HG03060 (cell line): ENCODE measurements at regions not wholly inside any gene's neighbourhood (a gene's known extent, or its start where the extent isn't known, plus 50 kb on each side); places are given as distances from the start of the nearest gene placed in this dataset.

Experiments
- ATAC-seq: cut with Tn5 transposase; IDR thresholded peaks from one replicate; pipeline ENCODE4 v1.9.1; 2021; ENCODE audit warnings: low read depth, moderate number of reproducible peaks; ENCODE audit not compliant: unreplicated experiment

DNA sequence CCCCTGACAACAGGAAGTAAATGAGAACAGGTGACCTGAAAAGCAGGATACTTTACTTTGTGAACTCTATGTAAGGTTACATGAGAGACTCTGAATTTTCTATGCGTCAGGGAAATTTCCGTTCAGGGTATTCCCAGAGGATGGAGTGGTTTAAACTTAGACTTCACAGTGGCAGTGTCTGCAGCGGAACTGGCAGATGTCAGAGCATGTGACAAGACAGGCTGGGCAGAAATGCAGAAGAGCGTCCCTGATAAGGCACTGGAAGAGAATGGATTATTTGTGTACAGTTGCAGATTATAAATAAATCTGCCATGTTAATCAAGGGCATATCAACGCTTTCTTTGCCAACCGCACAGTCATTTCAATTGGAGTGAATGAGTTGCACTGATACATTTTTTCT is 598.4 kb upstream of the ZNF717 start:
- ATAC-seq, result no peak

DNA sequence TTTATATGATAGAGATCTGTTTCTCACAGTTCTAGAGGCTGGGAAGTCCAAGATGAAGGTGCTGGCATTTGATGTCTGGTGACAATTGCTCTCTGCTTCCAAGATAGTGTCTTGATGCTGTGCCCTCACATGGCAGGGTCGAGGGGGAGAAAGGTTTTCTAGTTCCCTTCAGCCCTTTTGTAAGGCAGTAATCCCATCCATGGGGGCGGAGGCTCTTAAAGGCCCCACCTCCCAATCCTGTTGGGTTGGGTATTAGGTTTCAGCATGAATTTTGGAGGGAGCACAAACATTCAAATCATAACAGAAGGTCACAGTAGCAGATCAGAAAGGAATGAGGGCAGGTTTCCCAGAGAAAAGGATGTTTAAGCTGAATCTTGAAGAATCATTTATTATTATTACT is 601.7 kb upstream of the ZNF717 start:
- ATAC-seq, result no peak

DNA sequence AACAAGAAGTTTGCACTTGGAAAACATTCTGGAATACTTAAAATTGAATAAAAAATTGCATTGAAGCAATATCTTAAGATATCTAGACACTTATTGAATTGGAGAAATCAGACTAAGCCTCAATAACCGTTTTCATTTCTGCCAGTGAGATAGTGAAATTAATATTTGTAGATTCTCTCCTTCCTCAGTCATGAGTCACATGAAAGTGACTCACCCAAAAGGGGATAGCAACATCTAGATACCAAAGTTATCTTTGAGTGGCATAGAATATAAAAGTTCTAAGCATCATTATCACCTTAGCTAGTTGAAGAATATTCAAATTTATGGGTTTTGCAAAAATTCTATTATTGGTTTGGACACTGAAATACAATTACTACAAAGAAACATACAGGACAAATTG is 614.8 kb upstream of the ZNF717 start:
- no peak for ATAC-seq

DNA sequence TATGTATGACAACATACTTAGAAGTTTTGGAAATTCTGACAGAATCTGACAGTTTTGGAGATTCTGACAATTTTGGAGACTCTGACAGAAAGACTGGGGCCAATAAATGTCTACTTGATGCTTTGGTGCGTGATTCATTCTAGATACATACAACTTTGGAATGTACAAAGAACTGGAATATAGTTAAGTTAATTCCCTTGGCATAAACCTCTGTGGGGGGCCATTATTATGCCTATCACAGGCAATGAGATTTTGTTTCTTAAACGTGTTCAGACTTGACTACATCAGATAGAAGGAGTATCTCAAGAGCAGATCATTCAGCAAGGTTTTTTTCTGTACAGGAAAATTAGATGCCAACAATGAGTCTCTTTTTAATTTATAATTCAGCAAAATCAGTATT is 617.6 kb upstream of the ZNF717 start:
- no peak for ATAC-seq

DNA sequence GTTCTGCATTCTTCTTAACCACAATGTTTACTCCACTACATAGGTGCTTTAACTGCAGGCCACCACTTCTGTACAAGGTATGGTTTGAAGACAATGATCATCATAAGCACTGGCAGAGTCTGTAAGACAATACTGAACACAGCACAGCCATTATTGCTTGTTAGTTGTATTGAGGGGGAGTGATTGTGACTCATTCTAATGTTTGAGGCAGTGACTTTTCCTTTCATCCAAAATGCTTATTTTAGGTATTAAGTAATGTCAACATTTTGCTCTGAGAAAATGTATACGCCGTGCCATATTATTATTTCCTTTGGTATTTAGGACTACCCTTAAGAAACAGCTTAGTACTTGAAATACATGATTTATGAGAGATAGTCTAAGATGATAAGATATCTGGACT is 618.2 kb upstream of the ZNF717 start:
- ATAC-seq, result no peak

DNA sequence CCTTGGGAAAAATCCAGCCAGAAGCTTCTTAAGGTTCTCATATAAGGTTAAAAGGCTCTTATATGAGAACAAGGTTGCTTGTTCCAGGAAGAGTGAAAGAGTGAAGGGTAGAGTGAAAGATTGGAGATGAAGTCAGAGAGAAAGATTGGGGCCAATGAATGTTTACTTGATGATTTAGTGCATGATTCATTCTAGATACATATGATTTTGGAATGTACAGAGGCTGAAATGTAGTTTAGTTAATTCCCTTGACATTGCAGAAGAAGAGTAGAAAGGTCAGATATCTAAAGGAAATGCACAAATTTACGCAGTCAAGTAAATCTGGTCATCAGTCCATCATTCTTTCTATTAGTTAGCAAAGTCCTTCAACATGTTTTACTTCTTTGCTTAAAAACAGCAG is 619.8 kb upstream of the ZNF717 start:
- ATAC-seq, result no peak

DNA sequence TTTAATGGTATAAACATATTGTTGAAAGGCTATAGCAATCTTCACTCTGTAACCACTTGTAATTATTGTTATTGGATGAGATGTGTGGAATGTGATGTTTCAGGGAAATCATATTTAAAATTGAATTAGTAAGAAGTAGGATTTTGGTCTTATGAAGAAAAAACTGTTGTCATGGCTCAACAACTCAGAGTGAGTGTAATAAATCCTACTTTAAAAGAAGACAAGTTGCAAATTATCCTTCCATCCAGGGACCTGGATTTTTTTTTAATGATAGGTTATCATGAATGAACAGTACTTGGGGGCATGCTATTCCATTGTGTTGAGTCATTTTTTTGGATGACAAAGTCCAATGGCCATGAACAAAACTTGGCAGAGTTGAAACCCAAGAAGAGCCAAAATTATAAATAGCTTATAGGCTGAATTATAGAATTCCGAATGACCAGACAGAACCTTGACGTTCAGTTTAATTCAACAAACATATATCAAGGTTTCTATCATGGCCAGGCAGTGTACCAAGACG is 625.5 kb upstream of the ZNF717 start:
- no peak for ATAC-seq

DNA sequence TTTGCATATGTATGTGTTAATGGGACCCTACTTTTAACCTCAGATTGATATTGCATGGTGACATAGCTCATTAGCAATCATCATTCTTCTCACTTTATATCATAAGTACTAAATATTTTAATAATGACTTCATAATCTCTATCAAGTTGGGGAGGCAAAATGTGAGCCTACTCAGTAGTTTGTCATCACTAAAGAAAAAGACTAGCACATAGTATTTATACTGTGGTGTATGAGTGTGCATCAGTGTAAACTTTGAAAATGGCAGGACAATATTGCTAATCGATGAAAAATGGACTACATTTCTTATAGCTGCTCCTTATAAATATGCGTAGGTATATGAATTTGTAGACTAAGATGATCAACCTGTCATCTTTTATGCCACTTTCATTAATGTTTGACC is 624.5 kb upstream of the ROBO2 start:
- no peak for ATAC-seq

DNA sequence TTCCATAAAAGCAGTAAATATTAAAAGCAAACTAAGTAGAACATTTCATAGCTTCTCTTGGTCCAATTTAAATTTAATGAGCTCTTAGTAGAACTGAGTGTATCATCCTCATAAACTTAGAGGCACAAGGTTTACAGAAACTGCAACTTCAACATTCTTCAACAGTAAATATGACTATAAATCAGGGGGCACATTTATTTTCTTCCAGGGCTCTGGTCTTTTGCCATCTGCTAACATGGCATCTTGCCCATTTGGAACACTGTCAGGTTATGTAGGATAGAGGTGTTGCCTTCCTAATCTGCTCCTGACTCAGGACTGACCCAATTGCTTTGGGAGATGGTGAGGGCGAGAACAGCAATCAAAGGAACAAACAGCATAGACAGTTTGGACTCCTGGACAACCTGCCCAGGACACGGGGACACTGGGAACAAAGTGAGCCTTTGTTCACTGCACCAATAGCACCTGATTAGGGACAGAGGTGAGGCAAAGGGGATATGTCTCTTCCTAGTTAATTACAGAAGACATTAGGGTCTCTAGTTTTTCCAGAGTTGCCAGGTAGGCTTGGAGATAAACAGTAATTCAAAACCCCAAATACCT is 610.2 kb upstream of the ROBO2 start:
- ATAC-seq, result no peak

DNA sequence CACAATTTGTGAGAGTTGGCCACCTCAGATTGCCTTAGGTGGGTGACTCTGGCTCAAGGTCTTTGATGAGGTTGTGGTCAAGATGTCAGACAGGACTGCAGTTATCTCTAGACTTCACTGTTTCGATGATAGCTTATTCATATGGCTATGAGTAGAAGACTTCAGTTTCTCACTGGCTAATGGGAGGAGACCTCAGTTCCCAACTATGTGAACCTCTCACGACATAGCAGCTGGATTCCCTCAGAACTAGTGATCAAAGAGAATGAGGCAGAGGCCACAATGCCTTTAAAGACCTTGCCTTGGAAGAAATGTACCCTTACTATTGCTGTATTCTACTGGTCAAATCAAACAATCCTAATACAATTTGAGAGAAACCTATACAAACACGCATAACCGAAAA is 607.5 kb upstream of the ROBO2 start:
- ATAC-seq, result no peak

DNA sequence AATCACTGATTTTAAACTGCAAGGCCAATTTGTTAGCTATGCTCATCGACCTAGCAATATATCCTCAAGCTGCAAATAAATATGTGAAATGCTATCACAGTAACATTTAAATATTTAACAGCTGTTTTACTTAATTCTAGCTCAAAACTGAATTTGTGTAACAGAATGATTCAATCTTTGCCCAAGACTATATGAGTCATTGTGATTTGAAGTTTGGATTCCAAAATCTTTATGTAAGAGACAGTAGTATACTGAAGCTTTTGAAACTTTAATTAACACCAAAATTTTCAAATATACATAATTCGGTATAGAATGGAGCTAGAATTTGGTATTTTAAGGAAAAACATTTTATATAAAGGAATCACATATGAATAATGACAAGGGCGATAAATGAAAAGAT is 603.0 kb upstream of the ROBO2 start:
- no peak for ATAC-seq

DNA sequence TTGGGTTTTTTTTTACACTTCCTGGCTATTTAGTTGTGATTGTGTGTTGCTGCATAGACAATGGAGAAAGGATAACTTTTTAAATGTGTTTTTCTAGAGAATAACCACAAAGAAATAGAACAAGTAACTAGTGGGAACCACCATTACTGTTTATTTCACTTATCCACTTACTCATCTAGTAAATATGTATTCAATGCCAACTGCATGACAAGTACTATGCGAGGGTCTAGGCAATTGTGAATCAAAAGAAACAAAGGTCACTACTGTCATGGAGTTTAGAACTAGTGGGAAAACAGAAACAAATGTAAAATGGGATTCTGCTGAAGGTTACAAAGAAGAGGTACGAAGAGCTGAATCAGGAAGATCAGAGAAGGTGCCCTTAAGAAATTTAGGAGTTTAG is 600.9 kb upstream of the ROBO2 start:
- ATAC-seq, result no peak

DNA sequence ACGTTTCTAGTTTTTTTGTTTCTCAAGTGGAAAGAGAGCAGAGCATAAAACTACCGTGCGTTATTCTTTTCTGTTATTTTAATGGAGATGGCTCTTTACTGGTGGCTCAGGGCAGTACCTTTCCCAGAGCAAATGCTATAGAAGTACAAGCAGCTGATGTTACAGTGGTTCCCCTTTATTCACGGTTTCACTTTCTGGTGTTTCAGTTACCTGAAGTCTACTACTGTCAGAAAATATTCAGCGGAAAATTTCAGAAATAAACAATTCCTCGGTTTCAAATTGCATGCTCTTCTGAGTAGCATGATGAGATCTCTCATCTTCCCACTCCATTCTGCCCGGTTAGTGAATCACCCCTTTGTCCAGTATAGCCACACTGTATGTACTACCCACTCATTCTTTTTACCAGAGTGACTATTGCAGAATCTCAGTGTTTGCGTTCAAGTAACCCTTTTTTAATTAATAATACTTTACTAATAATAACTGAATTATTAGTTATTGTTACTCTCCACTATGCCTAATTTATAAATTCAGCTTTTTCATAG is 597.5 kb upstream of the ROBO2 start:
- ATAC-seq, result no peak

DNA sequence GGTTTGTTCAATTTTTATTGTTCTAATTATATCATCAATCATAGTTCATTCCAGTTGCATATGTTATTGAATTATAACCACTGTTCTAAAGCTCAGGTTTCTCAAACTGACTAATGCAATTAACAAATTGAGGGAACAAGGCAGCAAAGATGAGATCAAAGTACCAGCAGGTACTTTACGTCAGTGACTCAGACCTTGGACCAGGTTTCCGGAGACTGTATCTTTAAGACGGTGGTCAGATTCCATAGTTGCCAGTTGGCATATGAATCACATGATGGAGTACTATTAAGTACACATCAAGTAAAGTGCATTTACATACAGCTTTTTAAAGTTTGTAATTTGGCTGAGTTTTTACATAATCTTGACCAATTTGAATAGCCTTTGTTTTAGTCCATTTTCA is 583.6 kb upstream of the ROBO2 start:
- ATAC-seq, result no peak

DNA sequence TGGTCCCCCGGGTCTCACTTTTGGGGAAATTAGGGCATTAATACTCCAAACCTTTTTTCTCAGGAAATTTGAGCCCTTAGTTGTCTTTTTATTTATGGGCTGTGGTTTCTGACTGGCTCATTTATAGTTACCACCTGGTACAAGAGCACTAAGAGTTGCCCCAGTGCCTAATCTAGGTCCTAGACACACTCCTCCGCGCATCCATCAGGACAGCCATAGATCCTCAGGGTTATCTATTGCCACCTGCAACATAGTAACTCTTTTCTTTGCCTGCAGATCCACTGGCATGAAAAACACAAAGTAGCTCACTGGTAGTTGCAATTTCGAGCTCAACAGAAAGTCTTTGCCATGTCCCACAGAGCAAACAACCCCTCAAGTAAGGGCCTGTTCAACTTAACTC is 576.4 kb upstream of the ROBO2 start:
- ATAC-seq, result no peak

DNA sequence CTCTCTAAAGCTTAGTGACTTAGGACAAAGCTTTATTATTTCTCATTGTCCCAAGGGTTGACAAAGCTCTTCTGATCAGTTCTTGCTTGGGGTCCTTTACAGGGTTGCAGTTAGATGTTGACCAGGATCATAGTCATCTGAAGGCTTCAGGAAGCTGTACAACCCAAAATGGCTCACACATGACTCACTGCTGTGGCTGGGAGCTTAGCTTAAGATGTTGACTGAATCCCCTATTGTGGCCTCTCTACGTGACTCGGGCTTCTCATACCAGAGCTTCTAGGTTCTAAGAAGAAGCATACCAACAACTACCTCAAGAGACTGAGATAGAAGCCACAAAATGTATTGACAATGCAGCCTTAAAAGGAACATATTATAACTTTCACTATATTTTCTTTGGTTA is 569.6 kb upstream of the ROBO2 start:
- no peak for ATAC-seq

DNA sequence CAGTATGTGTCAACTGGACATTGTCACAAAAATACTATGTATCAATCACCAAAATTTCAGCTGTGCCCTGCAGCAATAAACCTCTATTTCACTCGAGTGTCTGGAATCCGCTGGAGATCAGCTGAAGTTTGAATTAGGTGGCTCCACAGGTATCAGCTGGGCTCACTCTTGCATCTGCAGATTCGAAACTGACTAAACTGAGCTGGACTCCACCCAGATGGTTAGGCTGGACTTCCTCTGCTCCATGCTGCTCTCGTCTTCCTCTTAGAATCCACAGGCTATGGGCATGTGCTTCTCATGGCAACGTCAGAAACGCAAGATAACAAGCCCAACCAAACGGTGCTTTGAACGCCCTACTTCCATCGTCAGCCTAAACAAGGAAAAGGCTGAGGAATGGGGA is 565.3 kb upstream of the ROBO2 start:
- no peak for ATAC-seq

DNA sequence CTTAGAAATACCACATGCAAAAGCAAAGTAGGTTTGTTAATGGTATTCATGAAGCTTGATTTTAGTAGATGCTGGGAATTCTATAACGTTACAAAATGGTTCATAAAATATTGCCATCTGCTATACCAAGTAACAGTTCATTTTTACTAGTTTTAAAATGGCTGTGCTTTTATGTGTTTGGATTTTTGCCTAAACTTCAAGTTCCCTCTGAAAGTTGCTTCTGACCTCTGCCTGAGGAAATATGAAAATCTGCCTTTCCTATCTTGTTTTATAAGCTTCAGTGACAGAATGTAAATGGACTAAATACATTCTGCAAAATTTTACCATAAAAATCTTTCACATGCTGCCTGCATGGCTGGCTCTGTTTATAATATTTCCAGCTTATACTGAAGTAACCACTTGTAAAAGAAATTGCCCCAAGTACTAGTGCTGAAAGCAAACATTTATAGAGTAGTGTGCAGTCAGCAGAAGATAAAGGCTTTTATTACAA is 560.7 kb upstream of the ROBO2 start:
- no peak for ATAC-seq

DNA sequence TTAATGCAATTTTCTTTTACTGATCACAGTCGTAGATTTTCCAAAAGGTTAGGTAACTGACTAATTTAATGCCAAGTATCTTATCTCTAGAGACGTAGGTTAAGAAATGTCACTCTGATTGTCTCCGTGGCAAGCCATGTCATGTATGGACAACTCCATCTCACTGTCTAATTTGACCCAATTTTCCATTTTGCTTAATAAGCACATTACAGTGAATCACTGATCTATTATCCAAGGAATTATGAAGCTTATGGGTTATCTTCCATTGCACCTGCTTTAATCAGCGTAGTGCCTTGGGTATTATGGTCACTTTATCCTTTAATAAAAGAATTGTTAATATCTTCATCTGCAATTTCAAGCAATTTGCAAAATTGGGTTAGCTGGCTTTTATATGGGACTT is 557.4 kb upstream of the ROBO2 start:
- ATAC-seq, result no peak

DNA sequence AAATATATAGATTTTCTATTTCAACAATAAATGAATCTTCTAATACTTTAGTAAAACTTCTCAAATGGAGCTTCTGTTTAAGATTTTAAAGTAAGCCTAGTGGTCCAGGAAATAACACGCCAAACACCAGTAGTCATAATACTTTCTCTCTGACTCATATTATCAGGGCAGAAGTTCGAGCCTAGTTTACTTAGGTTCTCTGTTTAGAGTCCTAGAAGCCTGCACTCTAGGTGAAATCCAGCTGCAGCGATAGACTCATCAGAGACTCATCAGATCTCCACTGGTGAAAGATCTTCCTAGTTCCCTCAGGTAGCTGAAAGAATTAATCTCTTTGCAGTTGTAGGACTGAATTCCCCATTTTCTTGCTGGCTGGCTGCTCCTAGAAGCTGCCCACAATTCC is 552.5 kb upstream of the ROBO2 start:
- no peak for ATAC-seq

DNA sequence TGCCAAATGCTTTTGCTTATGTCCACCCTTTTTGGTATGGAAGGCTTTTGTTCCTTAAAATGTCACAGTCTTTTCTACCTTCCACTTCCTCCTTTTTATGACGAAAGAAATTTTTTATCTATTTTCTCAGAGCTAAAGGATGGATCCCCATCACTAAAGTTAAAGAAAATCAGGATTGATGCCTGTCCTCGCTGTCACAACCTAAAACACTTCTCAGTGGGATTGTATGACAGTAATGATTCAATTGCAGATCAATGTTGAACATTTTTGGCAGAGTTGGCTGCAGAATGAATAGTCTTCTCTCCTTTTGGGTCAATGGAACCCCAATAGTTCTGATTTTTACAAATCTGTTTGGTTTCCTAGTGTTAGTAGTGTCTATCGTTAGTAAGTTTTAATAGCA is 549.8 kb upstream of the ROBO2 start:
- no peak for ATAC-seq

DNA sequence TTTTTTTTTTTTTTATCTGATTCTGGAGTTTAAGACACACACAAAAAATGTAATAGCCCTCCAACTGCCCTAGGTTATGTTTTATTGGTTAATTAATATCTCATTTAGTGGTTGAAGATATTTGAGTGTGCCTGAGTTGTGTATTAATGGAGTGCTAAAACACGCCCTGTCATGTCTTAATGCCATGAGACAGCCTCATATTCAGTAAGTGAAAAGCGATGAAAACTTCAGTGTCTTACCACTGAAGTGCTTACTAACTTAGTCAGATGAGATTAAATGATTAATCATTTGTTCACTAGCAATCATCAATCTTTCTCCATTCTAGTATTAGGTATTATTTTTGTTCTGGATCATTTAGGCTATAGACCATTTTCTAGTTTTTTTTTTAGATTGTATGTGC is 544.7 kb upstream of the ROBO2 start:
- no peak for ATAC-seq

DNA sequence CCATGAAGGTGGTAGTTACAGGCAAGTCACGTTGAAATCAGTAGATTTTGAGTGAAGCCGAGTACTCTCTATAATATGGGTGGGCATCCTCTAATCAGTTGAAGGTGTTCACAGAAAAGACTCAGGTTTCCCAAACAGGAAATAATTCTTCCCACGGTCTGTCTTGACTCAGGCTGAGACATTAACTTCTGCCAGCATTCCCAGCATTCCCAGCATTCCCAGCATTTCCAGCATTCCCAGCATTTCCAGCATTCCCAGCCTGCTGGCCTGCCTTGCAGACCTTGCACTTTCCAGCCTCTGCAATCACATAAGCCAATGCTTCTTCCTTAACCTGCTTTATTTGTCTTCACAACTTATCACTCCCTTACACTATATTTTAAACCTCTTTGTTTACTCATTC is 542.3 kb upstream of the ROBO2 start:
- no peak for ATAC-seq
